HL-60 (cell line): ENCODE measurements at regions not wholly inside any gene's neighbourhood (a gene's known extent, or its start where the extent isn't known, plus 50 kb on each side); places are given as distances from the start of the nearest gene placed in this dataset.

Experiments
- DNase-seq, 2 experiments: peaks; one replicate each; pipeline ENCODE4 v3.0.0-alpha.2; 2010 to 2020; ENCODE audit warnings: low read depth in 1 of 2, low spot score in 1 of 2
- H3K27ac ChIP-seq: fragments of 250-450 bp; sonication (Bioruptor Pico); replicated peaks from 2 replicates; pipeline ENCODE4 v1.5.1; 2020; ENCODE audit warnings: mild to moderate bottlenecking, moderate library complexity
- H3K27me3 ChIP-seq: fragments of 250-450 bp; sonication (Bioruptor Pico); 2 replicates; pipeline ENCODE4 v1.5.1; 2021; ENCODE audit warnings: mild to moderate bottlenecking, moderate library complexity; ENCODE audit not compliant: insufficient read depth, poor library complexity, severe bottlenecking
- H3K4me3 ChIP-seq: replicated peaks from 2 replicates; pipeline ENCODE4 v1.5.1; 2011; ENCODE audit warnings: mild to moderate bottlenecking, control low read depth, low read length; ENCODE audit not compliant: insufficient read depth
- GABPA ChIP-seq: IDR thresholded peaks from 2 replicates; pipeline ENCODE4 v1.6.1; 2012; ENCODE audit warnings: low read depth
- POLR2AphosphoS5 ChIP-seq: IDR thresholded peaks from 2 replicates; pipeline ENCODE4 v1.6.1; 2012; ENCODE audit warnings: low read depth
- REST ChIP-seq: IDR thresholded peaks from 2 replicates; pipeline ENCODE4 v1.6.1; 2012; ENCODE audit warnings: low read depth; ENCODE audit not compliant: insufficient replicate concordance
- SPI1 ChIP-seq: IDR thresholded peaks from 2 replicates; pipeline ENCODE4 v1.6.1; 2012; ENCODE audit warnings: low read depth, mild to moderate bottlenecking, borderline replicate concordance
- TF ChIP-seq, protein P1 (sequence below): IDR thresholded peaks from one replicate; pipeline ENCODE4 v1.5.1; 2011; ENCODE audit warnings: low read length, control low read depth, inconsistent platforms; ENCODE audit not compliant: insufficient read depth

DNA sequence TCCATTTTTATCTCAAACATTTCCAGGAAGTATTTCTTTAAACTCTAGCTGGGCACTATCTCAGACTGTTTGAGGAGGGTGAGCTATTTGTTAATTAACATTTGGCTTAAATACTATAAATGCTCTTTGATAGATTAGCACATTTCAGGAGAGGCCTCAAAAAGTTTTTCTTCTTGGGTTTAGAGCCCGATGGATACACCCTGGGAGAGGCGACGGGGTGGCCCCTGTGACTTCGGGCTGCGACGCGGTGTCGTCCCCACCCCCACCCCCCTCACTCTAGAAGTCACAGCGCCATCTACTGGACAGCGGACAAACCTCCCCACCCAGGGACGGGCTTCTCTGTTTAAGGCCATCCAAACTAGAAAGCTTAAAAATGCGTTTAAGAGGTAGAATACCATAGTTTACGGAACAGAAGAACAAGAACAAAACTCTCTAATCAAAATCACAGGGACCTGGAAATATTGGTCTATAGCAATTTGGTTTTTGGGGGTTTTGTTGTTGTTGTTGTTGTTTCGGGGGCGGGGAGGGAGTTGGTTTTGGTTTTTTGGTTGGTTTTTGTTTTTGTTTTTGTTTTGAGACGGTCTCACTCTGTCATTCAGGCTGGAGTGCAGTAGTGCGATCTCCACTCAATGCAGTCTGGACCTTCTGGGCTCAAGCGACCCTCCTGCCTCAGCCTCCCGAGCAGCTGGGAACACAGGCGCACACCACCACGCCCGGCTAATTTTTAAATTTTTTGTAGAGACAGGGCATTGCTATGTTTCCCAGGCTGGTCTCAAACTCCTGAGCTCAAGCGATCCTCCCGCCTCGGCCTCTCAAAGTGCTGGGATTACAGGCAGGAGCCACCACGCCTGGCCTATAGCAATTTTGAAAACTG lies 254.4 kb downstream of the C16orf95 start:
- Histone ChIP-seq H3K4me3 (no peak overlapping the region), H3K27me3 (no peaks in the 10 kb centered on the region), H3K27ac (no peak overlapping the region)
- DNase-seq: peak in 1 of 2 experiments; percentile 26
- TF ChIP-seq, protein P1, sequence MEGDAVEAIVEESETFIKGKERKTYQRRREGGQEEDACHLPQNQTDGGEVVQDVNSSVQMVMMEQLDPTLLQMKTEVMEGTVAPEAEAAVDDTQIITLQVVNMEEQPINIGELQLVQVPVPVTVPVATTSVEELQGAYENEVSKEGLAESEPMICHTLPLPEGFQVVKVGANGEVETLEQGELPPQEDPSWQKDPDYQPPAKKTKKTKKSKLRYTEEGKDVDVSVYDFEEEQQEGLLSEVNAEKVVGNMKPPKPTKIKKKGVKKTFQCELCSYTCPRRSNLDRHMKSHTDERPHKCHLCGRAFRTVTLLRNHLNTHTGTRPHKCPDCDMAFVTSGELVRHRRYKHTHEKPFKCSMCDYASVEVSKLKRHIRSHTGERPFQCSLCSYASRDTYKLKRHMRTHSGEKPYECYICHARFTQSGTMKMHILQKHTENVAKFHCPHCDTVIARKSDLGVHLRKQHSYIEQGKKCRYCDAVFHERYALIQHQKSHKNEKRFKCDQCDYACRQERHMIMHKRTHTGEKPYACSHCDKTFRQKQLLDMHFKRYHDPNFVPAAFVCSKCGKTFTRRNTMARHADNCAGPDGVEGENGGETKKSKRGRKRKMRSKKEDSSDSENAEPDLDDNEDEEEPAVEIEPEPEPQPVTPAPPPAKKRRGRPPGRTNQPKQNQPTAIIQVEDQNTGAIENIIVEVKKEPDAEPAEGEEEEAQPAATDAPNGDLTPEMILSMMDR: peak; percentile 15
- TF ChIP-seq POLR2AphosphoS5: no peak

GRCh38 chr16:87063543-87063942 lies 253.6 kb downstream of the C16orf95 start:
- no peaks in the 10 kb centered on the region for H3K27me3 ChIP-seq
- DNase-seq: no peak
- no peak overlapping the region for H3K27ac ChIP-seq
- TF ChIP-seq SPI1: no peak
- no peak for TF ChIP-seq REST
- no peak for TF ChIP-seq POLR2AphosphoS5
- TF ChIP-seq, protein P1: no peak
- no peak for TF ChIP-seq GABPA
- no peak overlapping the region for H3K4me3 ChIP-seq

- DNase-seq: no peak
- Histone ChIP-seq H3K27me3 (no peaks in the 10 kb centered on the region), H3K27ac (no peak overlapping the region), H3K4me3 (no peak overlapping the region)
- TF ChIP-seq SPI1 (no peak), GABPA (no peak), REST (no peak), POLR2AphosphoS5 (no peak)
- TF ChIP-seq, protein P1: no peak
Measured at GRCh38 chr16:87064731-87065445, 252.3 kb downstream of the C16orf95 start.
